NOMO-1 (cell line): ENCODE measurements at regions not wholly inside any gene's neighbourhood (a gene's known extent, or its start where the extent isn't known, plus 50 kb on each side); places are given as distances from the start of the nearest gene placed in this dataset.
"Not testable (repeated sequence)": the region's sequence is repeated elsewhere in the genome, so short reads cannot be mapped to it uniquely, and the experiment has no call there.

Source experiments
- DNase-seq, 2 experiments: peaks; one replicate each; lab custom pipeline; 2025; ENCODE audit not compliant: unreplicated experiment in 2 of 2; lab: John Stamatoyannopoulos, UW

GRCh38 chr5:167381457-167381856 is 910.0 kb upstream of the WWC1 start:
- DNase-seq, result no peak

DNA sequence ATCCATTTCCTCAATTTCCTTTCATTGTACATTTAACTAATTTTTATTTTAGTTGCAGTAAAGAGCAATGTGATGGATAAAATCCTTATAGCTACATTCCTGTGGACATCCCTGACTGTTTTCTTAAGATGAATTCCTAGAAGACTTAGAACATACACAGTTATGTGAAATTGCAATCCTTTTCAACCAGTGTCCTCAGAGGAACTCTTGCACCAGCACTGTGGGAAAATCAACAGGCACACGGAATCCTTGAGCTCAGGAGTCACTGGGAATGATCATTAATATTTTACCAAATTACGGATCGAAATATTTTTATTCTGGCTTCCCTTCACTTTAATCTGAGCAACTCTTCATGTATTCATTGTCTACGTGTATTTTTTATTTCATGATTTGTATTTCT is 901.9 kb upstream of the WWC1 start:
- no peak for DNase-seq

DNA sequence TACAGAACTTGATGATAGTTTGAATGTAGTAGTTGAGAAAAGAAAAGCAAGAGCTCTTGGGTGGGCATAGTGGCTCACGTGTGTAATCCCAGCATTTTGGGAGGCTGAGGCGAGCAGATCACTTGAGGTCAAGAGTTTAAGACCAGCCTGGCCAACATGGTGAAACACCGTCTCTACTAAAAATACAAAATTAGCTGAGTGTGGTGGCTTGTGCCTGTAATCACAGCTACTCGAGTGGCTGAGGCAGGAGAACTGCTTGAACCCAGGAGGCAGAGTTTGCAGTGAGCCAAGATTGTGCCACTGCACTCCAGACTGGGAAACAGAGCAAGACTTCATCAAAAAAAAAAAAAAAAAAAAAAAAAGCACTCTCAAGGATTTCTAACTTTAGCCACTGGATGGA is 900.2 kb upstream of the WWC1 start:
- DNase-seq, result not testable (repeated sequence)

- DNase-seq, result no peak
These were observed 899.2 kb upstream of the WWC1 start for GRCh38 chr5:167392240-167392639.

DNA sequence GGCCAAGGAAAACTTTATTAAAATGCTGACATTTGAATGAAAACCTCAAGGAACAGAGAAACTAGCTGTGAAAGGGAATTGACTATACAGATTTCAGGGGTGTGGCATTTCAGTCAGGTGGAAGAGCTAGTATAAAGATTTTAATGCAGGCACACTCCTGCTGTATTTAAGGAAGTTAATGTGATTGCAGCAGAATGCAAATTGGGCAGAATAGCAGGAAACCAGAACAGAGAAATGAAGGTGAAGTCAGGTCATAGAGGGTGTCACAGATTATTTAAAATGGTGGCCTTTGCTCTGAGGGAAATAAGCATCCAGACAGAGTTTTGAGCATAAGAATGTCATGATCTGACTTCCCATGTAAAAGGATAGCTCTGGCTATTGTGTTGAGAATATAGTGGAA is 898.1 kb upstream of the WWC1 start:
- DNase-seq, result no peak

DNA sequence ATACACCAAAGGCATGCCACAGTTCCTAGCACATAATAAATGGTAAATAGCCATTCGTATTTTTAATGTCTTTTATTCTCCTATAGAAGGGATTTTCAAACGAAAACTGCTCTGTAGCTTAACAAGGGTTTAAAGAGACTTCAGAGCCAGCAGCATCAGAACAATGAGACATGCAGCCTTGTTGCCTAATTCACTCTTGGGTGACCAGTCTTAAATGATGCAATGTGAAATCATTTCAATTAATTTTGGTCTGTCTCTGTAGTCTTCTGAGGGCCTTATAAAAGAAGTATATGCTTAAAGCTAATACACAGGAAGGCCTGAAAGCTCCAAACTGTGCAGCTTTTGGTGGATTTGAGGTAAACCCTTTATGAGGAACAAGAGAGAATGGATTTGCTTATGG is 888.8 kb upstream of the WWC1 start:
- DNase-seq, result no peak

- no peak for DNase-seq
These were observed 884.9 kb upstream of the WWC1 start for GRCh38 chr5:167406513-167406912.

- DNase-seq, result no peak
These were observed 878.9 kb upstream of the WWC1 start for GRCh38 chr5:167412556-167412955.

GRCh38 chr5:167413506-167413905 is 877.9 kb upstream of the WWC1 start:
- DNase-seq, result no peak

DNA sequence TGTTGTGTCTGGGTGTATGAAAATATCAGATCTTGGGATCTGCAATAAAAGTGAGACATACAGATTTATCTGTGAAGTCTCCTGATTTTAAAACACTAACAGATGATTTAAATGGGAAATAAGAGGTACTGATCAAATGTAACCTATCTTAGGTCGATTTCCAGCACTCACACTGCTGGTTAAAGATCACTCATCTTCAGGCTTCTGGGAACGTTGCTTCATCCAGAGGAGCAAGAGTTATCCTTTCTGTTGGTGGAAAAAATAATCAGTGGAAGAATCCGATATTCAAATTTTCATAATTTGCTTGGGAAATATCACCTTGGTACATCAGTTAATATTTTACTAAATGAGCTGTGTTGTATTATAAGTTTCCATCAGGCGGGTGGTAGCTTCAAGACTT is 876.8 kb upstream of the WWC1 start:
- no peak for DNase-seq

- no peak for DNase-seq
These were observed 875.4 kb upstream of the WWC1 start for GRCh38 chr5:167415779-167416746.

- no peak for DNase-seq
These were observed 873.8 kb upstream of the WWC1 start for GRCh38 chr5:167417662-167418061.

GRCh38 chr5:167425161-167425560 is 866.3 kb upstream of the WWC1 start:
- no peak for DNase-seq

DNA sequence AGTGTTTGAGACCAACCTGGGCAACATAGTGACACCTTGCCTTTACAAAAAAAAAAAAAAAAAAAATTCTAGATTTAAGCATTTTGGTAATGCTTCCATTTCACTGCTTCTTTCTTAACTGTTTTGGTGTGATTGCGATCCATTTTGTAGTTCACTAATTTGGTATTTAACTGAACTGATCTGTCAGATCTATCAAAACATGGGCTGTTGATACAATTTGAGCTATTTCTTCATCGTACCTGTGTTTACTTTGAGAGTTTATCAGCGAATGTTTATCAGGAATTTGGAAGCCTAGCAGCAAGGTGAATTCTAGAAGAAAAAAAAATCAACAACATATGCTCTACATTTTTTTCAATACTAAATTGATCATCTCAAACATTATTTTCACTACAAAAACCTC is 864.9 kb upstream of the WWC1 start:
- no peak for DNase-seq

DNA sequence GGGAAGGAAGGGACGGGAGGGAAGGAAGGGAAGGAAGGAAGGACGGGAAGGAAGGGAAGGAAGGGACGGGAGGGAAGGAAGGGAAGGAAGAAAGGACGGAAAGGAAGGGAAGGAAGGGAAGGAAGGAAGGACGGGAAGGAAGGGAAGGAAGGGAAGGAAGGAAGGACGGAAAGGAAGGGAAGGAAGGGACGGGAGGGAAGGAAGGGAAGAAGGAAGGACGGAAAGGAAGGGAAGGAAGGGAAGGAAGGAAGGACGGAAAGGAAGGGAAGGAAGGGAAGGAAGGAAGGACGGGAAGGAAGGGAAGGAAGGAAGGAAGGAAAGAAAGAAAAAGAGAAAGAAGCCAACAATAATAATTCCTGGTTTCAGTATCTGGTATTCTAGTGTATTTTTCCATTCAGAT is 863.8 kb upstream of the WWC1 start:
- DNase-seq, result not testable (repeated sequence)

DNA sequence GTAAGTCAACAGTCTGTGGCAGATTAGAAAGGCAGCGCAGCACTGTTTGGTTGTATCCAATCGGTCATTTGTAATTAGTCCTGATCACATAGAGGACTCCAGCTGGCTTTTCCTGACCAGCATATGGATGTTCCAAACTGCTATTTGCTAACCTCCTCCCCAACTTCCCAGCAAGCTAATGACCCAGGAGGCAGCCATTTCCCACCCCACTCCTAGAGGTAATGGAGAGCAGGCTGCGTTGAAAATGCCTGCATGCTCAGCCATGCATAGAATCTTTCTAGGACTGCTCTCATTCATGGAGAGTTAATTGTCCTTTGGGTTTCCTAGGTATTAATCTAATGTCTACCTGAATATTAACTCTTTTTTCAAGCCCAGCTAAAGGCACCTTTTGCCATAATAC is 850.6 kb upstream of the WWC1 start:
- no peak for DNase-seq

DNA sequence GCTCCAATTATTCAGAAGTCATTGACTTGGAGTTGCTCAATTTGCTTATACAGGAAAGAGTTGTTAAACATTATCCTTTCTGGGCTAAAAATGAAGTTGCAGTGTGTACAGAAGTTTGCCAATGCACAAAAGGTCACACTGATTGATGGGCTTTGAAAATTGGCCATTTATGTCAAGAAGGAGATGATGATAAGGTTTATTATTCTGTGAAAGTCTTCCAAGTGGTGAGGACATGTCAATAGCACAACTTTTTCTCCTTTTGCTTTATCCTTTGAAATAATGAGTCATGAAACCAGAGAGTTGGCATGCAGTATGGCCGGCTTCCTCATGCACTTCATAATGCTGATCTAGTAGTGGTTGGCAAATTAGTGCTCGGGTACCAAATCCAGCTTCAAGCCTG is 848.5 kb upstream of the WWC1 start:
- DNase-seq, result no peak

DNA sequence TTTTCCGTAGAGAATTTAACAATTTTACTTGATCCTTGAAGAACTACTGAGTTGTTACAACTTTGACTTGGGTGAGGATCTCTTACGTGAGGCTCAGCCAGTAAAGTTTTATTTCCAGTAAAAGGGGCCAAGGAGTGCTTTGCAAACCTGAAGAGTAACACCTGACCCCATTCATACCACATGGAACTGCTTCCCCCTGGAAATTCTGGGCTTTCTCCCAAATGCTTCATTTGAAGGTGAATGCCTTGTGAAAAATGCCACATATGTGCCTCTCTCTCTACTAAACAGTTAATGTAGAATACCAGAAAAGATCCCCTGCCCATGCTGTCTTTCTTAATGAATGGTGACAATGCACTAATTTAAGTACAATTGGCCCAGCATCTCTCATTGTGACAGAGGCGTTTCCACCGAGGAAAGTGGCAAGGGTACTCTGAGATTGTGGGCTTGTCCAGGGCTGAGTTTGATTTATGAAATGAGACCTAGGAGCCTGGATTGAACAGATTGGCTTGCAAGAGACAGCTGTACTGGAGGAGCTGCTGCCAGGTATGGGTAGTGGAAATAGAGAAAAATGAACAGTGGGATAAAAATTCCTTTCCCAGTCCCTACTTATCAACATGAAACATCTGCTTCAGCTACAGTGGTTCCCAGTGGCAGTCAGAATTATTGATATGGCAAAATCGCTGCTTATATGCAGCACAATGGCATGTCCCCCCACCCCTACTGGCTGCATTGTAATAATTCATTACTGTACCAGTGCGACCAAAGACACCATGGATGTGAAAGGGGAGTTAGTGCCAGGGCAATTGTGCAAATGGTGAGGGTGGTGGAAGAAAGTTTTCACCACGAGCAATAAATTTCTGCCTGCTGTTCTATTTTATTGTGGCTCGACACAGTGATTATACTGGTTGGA is 843.7 kb upstream of the WWC1 start:
- DNase-seq, result no peak

GRCh38 chr5:167448376-167448775 is 843.1 kb upstream of the WWC1 start:
- DNase-seq, result no peak

DNA sequence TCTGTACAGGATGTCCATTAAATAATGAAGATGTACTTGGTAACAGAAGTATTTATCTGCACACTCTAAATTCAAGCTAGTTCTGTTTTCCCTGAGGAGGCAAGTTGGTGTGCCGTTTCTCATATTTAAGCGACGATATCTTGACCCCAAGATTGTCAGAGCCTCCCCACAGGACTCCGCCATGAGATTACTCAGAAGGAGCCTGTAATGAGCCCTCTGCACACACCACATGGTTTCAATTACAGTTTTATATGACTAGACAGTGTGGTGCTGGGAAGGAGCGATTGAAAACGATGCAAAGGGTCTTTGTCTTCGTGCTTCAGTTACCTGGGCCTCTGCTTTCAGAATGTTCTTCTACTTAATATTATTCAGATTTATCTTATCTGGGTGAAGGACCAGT is 840.4 kb upstream of the WWC1 start:
- DNase-seq, result no peak

- DNase-seq, result no peak
These were observed 839.3 kb upstream of the WWC1 start for GRCh38 chr5:167452136-167452535.
